H9 (cell line): ENCODE measurements at regions not wholly inside any gene's neighbourhood (a gene's known extent, or its start where the extent isn't known, plus 50 kb on each side); places are given as distances from the start of the nearest gene placed in this dataset.

Source experiments
- DNase-seq: peaks from one replicate; pipeline ENCODE4 v3.0.0-alpha.2; 2017
- H2AFZ ChIP-seq: one replicate; pipeline ENCODE4 v1.6.1; 2013; ENCODE audit warnings: mild to moderate bottlenecking, low read length, control low read depth, moderate library complexity
- H2AK5ac ChIP-seq: 2 replicates; pipeline ENCODE4 v1.6.1; 2013; ENCODE audit warnings: low read length, control low read depth, mixed read lengths; ENCODE audit not compliant: insufficient read length
- H2BK120ac ChIP-seq: one replicate; pipeline ENCODE4 v1.6.1; 2013; ENCODE audit warnings: low read depth, mild to moderate bottlenecking, low read length, control low read depth, inconsistent platforms; ENCODE audit not compliant: poor library complexity, severe bottlenecking
- H2BK12ac ChIP-seq: 2 replicates; pipeline ENCODE4 v1.6.1; 2013; ENCODE audit warnings: low read length, control low read depth, mixed read lengths, low read depth; ENCODE audit not compliant: insufficient read length
- H2BK15ac ChIP-seq: 2 replicates; pipeline ENCODE4 v1.6.1; 2013; ENCODE audit warnings: low read depth, low read length, control low read depth
- H2BK20ac ChIP-seq: one replicate; pipeline ENCODE4 v1.6.1; 2013; ENCODE audit warnings: low read depth, mild to moderate bottlenecking, low read length, control low read depth, inconsistent platforms; ENCODE audit not compliant: poor library complexity, severe bottlenecking
- H2BK5ac ChIP-seq: 2 replicates; pipeline ENCODE4 v1.6.1; 2013; ENCODE audit warnings: low read length, control low read depth, mixed read lengths; ENCODE audit not compliant: insufficient read length
- H3K14ac ChIP-seq: 2 replicates; pipeline ENCODE4 v1.6.1; 2013; ENCODE audit warnings: low read length, control low read depth; ENCODE audit not compliant: insufficient read depth
- H3K18ac ChIP-seq: 2 replicates; pipeline ENCODE4 v1.6.1; 2013; ENCODE audit warnings: low read depth, mild to moderate bottlenecking, mixed read lengths, low read length, control low read depth; ENCODE audit not compliant: insufficient read length
- H3K23ac ChIP-seq: 2 replicates; pipeline ENCODE4 v1.6.1; 2013; ENCODE audit warnings: low read length, control low read depth, mixed read lengths, low read depth; ENCODE audit not compliant: insufficient read length
- H3K23me2 ChIP-seq: 2 replicates; pipeline ENCODE4 v1.6.1; 2013; ENCODE audit warnings: low read depth, mild to moderate bottlenecking, mixed read lengths, low read length, control low read depth; ENCODE audit not compliant: insufficient read length, poor library complexity, severe bottlenecking
- H3K27ac ChIP-seq: 2 replicates; pipeline ENCODE4 v1.5.1; 2013; ENCODE audit warnings: low read length, control low read depth, mixed read lengths, low read depth; ENCODE audit not compliant: insufficient read length
- H3K27me3 ChIP-seq: 2 replicates; pipeline ENCODE4 v1.6.1; 2013; ENCODE audit warnings: low read length, control low read depth, inconsistent platforms; ENCODE audit not compliant: insufficient read depth
- H3K4ac ChIP-seq: 2 replicates; pipeline ENCODE4 v1.6.1; 2013; ENCODE audit warnings: low read depth, mild to moderate bottlenecking, control low read depth, inconsistent platforms, low read length, moderate library complexity
- H3K4me1 ChIP-seq: 2 replicates; pipeline ENCODE4 v1.6.1; 2013; ENCODE audit warnings: low read length, control low read depth, inconsistent platforms; ENCODE audit not compliant: insufficient read depth
- H3K4me2 ChIP-seq: 2 replicates; pipeline ENCODE4 v1.6.1; 2013; ENCODE audit warnings: low read length, control low read depth, mixed read lengths; ENCODE audit not compliant: insufficient read length, insufficient read depth
- H3K56ac ChIP-seq: 2 replicates; pipeline ENCODE4 v1.6.1; 2013; ENCODE audit warnings: low read depth, mild to moderate bottlenecking, mixed read lengths, low read length, control low read depth; ENCODE audit not compliant: insufficient read length
- H3K79me1 ChIP-seq: 2 replicates; pipeline ENCODE4 v1.6.1; 2013; ENCODE audit warnings: low read depth, mild to moderate bottlenecking, moderate library complexity, low read length, control low read depth, inconsistent platforms; ENCODE audit not compliant: insufficient read depth, poor library complexity, severe bottlenecking
- H3K79me2 ChIP-seq: 2 replicates; pipeline ENCODE4 v1.6.1; 2013; ENCODE audit warnings: low read length, control low read depth, inconsistent platforms; ENCODE audit not compliant: insufficient read depth
- H3K9ac ChIP-seq: 2 replicates; pipeline ENCODE4 v1.6.1; 2013; ENCODE audit warnings: low read length, control low read depth, mixed read lengths; ENCODE audit not compliant: insufficient read length; ENCODE audit errors: extremely low read depth
- H3K9me3 ChIP-seq: one replicate; pipeline ENCODE4 v1.6.1; 2013; ENCODE audit warnings: low read depth, low read length, inconsistent platforms; ENCODE audit not compliant: control insufficient read depth
- H3T11ph ChIP-seq: one replicate; pipeline ENCODE4 v1.6.1; 2013; ENCODE audit warnings: mild to moderate bottlenecking, low read length, control low read depth, inconsistent platforms
- H4K20me1 ChIP-seq: one replicate; pipeline ENCODE4 v1.6.1; 2013; ENCODE audit not compliant: control insufficient read depth, insufficient read length, insufficient read depth
- H4K5ac ChIP-seq: 2 replicates; pipeline ENCODE4 v1.6.1; 2013; ENCODE audit warnings: low read depth, mild to moderate bottlenecking, mixed read lengths, low read length, control low read depth; ENCODE audit not compliant: insufficient read length
- H4K8ac ChIP-seq: replicated peaks from 2 replicates; pipeline ENCODE4 v1.6.1; 2013; ENCODE audit warnings: low read length, control low read depth, mixed read lengths, low read depth; ENCODE audit not compliant: insufficient read length
- H4K91ac ChIP-seq: 2 replicates; pipeline ENCODE4 v1.6.1; 2013; ENCODE audit warnings: low read depth, mild to moderate bottlenecking, moderate library complexity, mixed read lengths, low read length, control low read depth; ENCODE audit not compliant: insufficient read length
- H3K27ac Mint-ChIP-seq, 3 experiments: 2 replicates in 2 of 3; 3 replicates in 1 of 3; pipeline ENCODE4 v1.8.0; 2020 to 2021; ENCODE audit warnings: mixed read lengths in 3 of 3, mild to moderate bottlenecking in 1 of 3, moderate library complexity in 1 of 3
- H3K27me3 Mint-ChIP-seq: 2 replicates; pipeline ENCODE4 v1.8.0; 2021; ENCODE audit warnings: low read depth, mild to moderate bottlenecking, moderate library complexity, mixed read lengths
- H3K36me3 Mint-ChIP-seq, 3 experiments: 2 replicates in 2 of 3; 3 replicates in 1 of 3; pipeline ENCODE4 v1.8.0; 2020 to 2021; ENCODE audit warnings: low read depth in 3 of 3, mixed read lengths in 3 of 3; ENCODE audit not compliant: insufficient read depth in 1 of 3
- H3K4me1 Mint-ChIP-seq, 2 experiments: 2 replicates each; pipeline ENCODE4 v1.8.0; 2020; ENCODE audit warnings: mixed read lengths in 2 of 2
- H3K4me3 Mint-ChIP-seq, 2 experiments: 2 replicates in 1 of 2; 3 replicates in 1 of 2; pipeline ENCODE4 v1.8.0; 2020 to 2021; ENCODE audit warnings: mild to moderate bottlenecking in 2 of 2, mixed read lengths in 2 of 2, moderate library complexity in 1 of 2
- H3K9me3 Mint-ChIP-seq, 2 experiments: 2 replicates in 1 of 2; 3 replicates in 1 of 2; pipeline ENCODE4 v1.8.0; 2020; ENCODE audit warnings: mild to moderate bottlenecking in 2 of 2, mixed read lengths in 2 of 2, moderate library complexity in 1 of 2
- WGBS: extraction: QIAGEN DNeasy Blood & Tissue Kit; methylation state at CpG from one replicate; pipeline ENCODE4 v1.1.7; 2013; ENCODE audit warnings: missing lambda C conversion rate, low lambda C conversion rate, mixed read lengths; ENCODE audit not compliant: insufficient read length; ENCODE audit errors: extremely low coverage; 5-methylcytosine and 5-hydroxymethylcytosine counted together
- TF ChIP-seq, protein P1 (sequence below): fragments of 200-600 bp; sonication (generic); conservative IDR thresholded peaks from 3 replicates; pipeline ENCODE4 v1.8.0; 2021; ENCODE audit warnings: antibody characterized with exemption, mild to moderate bottlenecking

GRCh38 chr10:121216295-121216694 lies 365.1 kb downstream of the WDR11 start:
- Histone ChIP-seq H2BK12ac (no peak overlapping the region), H3K79me2 (no peaks in the 10 kb centered on the region), H2BK20ac (no peak overlapping the region), H2BK120ac (no peak overlapping the region), H2BK15ac (no peak overlapping the region), H2AK5ac (no peak overlapping the region), H4K20me1 (no peaks in the 10 kb centered on the region), H3K27me3 (no peaks in the 10 kb centered on the region), H3K4me2 (no peak overlapping the region), H4K8ac (no peak overlapping the region), H2BK5ac (no peak overlapping the region), H3K79me1 (no peaks in the 10 kb centered on the region), H3K9ac (no peak overlapping the region), H3K56ac (no peak overlapping the region), H3K18ac (no peak overlapping the region), H4K91ac (no peak overlapping the region), H3K4ac (no peak overlapping the region), H3K14ac (no peak overlapping the region), H3K4me1 (no peaks in the 10 kb centered on the region), H3K27ac (no peak overlapping the region), H3T11ph (no peak overlapping the region), H3K23ac (no peak overlapping the region), H3K9me3 (no peaks in the 10 kb centered on the region), H3K23me2 (no peaks in the 10 kb centered on the region), H2AFZ (no peak overlapping the region), H4K5ac (no peak overlapping the region)
- no peak for DNase-seq
- TF ChIP-seq, protein P1, sequence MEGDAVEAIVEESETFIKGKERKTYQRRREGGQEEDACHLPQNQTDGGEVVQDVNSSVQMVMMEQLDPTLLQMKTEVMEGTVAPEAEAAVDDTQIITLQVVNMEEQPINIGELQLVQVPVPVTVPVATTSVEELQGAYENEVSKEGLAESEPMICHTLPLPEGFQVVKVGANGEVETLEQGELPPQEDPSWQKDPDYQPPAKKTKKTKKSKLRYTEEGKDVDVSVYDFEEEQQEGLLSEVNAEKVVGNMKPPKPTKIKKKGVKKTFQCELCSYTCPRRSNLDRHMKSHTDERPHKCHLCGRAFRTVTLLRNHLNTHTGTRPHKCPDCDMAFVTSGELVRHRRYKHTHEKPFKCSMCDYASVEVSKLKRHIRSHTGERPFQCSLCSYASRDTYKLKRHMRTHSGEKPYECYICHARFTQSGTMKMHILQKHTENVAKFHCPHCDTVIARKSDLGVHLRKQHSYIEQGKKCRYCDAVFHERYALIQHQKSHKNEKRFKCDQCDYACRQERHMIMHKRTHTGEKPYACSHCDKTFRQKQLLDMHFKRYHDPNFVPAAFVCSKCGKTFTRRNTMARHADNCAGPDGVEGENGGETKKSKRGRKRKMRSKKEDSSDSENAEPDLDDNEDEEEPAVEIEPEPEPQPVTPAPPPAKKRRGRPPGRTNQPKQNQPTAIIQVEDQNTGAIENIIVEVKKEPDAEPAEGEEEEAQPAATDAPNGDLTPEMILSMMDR, result no peak
- no peaks in the 10 kb centered on the region for H3K36me3 Mint-ChIP-seq
- H3K4me1 Mint-ChIP-seq, result 0 out of 4 replicates have a peak, but pooled peaks cover 0 to 2% of the 10 kb centered on the region in 2 experiments
- H3K4me3 Mint-ChIP-seq, result no peak overlapping the region
- no peaks in the 10 kb centered on the region for H3K9me3 Mint-ChIP-seq
- no peak overlapping the region for H3K27ac Mint-ChIP-seq
- 0 out of 2 replicates have a peak, but pooled peaks cover 2% of the 10 kb centered on the region for H3K27me3 Mint-ChIP-seq
- WGBS, result no CpG with 5 or more reads among the region's 2 CpGs
